HG02852 (cell line): ENCODE measurements at regions not wholly inside any gene's neighbourhood (a gene's known extent, or its start where the extent isn't known, plus 50 kb on each side); places are given as distances from the start of the nearest gene placed in this dataset.

ENCODE experiments used
- ATAC-seq: cut with Tn5 transposase; IDR thresholded peaks from one replicate; pipeline ENCODE4 v1.9.1; 2021; ENCODE audit warnings: mild to moderate bottlenecking, moderate library complexity; ENCODE audit not compliant: unreplicated experiment

- ATAC-seq: no peak
Observed at GRCh38 chr9:129390541-129390940, 212.5 kb upstream of the IER5L start.

- ATAC-seq: no peak
Observed at GRCh38 chr9:129387822-129388221, 209.8 kb upstream of the IER5L start.

- no peak for ATAC-seq
Observed at GRCh38 chr9:129386812-129387177, 208.7 kb upstream of the IER5L start.

- no peak for ATAC-seq
Observed at GRCh38 chr9:129385211-129385934, 207.3 kb upstream of the IER5L start.

- no peak for ATAC-seq
Observed at GRCh38 chr9:129384491-129385210, 206.6 kb upstream of the IER5L start.

- ATAC-seq: peak; percentile 62
Observed at GRCh38 chr9:129383561-129384490, 205.8 kb upstream of the IER5L start.

- peak; percentile 17 for ATAC-seq
Observed at GRCh38 chr9:129383019-129383560, 205.0 kb upstream of the IER5L start.

GRCh38 chr9:129382281-129383018 lies 204.4 kb upstream of the IER5L start:
- ATAC-seq: no peak

GRCh38 chr9:129381481-129381957 lies 203.5 kb upstream of the IER5L start:
- no peak for ATAC-seq

- no peak for ATAC-seq
Observed at GRCh38 chr9:129380961-129381401, 202.9 kb upstream of the IER5L start.

- no peak for ATAC-seq
Observed at GRCh38 chr9:129379886-129380285, 201.8 kb upstream of the IER5L start.

GRCh38 chr9:129379181-129379836 lies 201.2 kb upstream of the IER5L start:
- no peak for ATAC-seq

- ATAC-seq: no peak
Observed at GRCh38 chr9:129377931-129378661, 200.0 kb upstream of the IER5L start.

- ATAC-seq: no peak
Observed at GRCh38 chr9:129377181-129377580, 199.1 kb upstream of the IER5L start.

GRCh38 chr9:129375845-129376244 lies 197.8 kb upstream of the IER5L start:
- no peak for ATAC-seq

GRCh38 chr9:129374651-129375050 lies 196.6 kb upstream of the IER5L start:
- no peak for ATAC-seq

GRCh38 chr9:129374231-129374630 lies 196.2 kb upstream of the IER5L start:
- no peak for ATAC-seq

- no peak for ATAC-seq
Observed at GRCh38 chr9:129373361-129373760, 195.3 kb upstream of the IER5L start.

- ATAC-seq: no peak
Observed at GRCh38 chr9:129370770-129371169, 192.7 kb upstream of the IER5L start.
